Occipital lobe (tissue), 1 donor: ENCODE measurements at regions not wholly inside any gene's neighbourhood (a gene's known extent, or its start where the extent isn't known, plus 50 kb on each side); places are given as distances from the start of the nearest gene placed in this dataset.
"Not testable (repeated sequence)": the region's sequence is repeated elsewhere in the genome, so short reads cannot be mapped to it uniquely, and the experiment has no call there.

Experiments
- DNase-seq: peaks from one replicate; lab custom pipeline; 2025; lab: John Stamatoyannopoulos, UW

- DNase-seq: no peak
Observed at GRCh38 chr13:80083081-80083852, 257.7 kb downstream of the SPRY2 start.

- DNase-seq: no peak
Observed at GRCh38 chr13:80082396-80083080, 258.4 kb downstream of the SPRY2 start.

DNA sequence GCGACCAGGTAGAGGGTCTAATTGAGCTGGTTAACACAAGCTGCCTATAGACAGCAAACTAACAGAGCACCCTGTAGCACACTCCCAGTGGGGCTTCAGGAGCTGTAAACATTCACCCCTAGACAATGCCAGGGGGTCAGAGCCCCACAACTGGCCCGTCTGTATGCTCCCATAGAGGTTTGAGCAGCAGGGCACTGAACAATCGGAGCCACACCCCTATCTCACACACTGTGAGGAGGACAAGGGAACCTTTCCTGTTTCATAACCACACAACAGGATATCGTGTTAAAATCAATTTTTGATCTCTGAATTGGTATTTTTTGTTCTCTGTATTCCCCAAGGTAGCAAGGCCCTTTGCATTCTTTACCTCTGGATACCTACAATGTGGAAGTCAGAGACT is 266.1 kb downstream of the SPRY2 start:
- no peak for DNase-seq

GRCh38 chr13:80074143-80074752 is 266.7 kb downstream of the SPRY2 start:
- peak; percentile 5 for DNase-seq

GRCh38 chr13:80072231-80072630 is 268.7 kb downstream of the SPRY2 start:
- DNase-seq: no peak

- no peak for DNase-seq
Observed at GRCh38 chr13:80070024-80070703, 270.8 kb downstream of the SPRY2 start.

GRCh38 chr13:80069374-80069773 is 271.6 kb downstream of the SPRY2 start:
- no peak for DNase-seq

DNA sequence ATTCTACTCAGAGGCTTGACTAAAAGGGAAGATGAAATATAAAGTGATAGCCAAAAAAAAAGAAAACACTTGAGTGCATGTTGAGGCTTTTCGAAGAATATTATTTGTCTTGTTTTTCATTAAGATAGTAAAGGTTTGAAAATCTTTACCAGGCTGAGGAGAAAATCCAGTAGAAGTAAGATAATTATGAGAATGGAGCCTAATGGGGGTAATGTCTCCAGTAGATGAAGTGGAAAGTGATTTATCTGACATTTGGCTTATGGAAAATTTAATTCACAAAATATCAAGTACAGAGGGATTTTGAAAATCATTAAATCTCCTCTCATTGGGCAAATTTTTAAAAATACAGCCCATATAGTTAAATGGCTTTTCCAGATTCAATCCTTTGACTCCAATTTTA is 274.9 kb downstream of the SPRY2 start:
- DNase-seq: no peak

DNA sequence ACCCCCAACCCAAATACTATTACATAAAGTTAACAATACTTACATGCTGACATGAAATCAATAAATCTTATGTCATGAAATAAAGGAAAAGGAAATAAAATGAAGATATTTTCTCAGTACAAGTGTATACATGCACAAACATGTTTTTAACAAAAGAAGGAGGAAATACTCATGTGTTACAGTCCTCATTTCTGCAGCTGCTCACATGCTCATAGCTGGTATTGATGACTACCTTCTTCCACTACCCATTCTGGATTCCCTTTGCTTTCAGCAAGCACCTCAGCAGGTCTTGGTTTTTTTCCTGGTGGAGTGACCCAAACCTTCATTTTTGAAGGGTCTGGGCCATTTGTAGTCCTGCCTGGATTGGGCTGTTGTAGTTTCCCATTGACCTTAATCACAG is 278.5 kb downstream of the SPRY2 start:
- DNase-seq: not testable (repeated sequence)

DNA sequence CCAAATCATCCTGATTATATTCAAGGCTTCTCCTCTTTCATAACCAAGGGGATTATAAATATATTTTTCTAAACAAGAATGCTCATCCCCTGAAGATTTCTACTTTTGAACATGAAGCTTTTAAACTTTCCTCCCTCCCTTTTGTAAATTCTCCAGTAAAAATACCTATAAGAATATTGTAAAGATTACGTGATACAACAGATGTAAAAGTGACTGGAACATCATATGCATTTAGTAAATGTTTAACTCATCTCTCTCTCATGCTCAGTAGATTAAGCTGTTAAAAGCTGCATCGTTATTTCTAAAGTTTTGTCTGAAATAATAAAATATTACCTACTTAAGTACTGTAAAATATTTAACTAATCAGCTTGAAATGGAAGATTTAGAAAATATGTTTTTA is 281.1 kb downstream of the SPRY2 start:
- no peak for DNase-seq

DNA sequence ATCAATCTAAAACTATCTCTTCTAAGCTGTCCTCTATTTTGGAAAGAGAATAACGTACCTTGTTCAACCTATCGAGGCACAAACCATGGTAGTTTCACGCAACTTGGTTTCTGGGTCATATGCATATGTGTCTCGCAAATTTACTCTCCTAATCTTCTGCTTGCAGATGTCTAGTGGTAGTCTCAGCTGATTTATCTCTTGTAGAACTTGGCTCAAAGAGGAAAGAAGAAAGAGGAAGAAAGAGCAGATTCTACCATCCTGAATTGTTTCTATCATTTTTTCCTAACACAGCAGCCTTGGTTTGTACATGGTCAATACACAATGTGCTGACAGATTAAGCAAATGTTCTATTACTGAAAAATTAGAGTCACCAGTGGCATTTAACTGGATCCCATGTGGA is 282.3 kb downstream of the SPRY2 start:
- DNase-seq: no peak

GRCh38 chr13:80055847-80056246 is 285.1 kb downstream of the SPRY2 start:
- no peak for DNase-seq

- no peak for DNase-seq
Observed at GRCh38 chr13:80054806-80055205, 286.1 kb downstream of the SPRY2 start.

DNA sequence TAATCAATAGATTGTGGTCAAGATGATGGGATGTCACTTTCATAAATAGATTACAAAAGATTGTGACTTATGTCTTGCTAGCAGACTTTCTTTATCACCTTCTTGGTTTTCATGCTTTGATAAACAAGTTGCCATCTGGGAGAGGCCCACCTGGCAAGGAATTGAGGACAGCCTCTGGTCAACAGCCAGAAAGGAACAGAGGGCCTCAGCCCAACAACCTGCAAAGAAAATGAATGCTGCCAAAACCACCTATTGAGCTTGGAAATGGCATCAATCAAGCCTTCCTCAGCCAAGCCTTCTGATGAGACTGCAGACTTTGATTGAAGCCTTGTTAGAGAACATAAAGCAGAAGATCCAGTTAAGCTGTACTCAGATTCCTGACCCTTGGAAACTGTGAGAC is 288.6 kb downstream of the SPRY2 start:
- DNase-seq: no peak

DNA sequence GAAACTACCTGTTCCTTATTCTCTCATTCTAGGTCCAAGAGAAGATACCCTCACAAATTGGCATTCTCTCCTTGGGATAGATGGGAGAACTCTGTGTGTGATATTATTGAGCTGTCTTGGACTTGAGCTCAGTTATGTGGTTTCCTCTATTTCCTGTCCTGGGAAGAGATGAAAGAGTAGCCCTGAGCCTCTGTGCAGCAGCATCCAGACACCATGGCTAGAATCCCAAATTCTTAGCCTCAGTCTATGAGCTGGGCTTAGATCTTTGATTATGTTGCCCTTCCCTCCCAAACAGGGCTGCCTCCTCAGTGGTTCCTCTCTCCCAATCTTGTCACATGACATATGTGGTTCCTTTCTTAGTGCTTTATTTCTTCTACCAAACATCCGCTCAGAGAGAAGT is 290.7 kb downstream of the SPRY2 start:
- no peak for DNase-seq

GRCh38 chr13:80048802-80049201 is 292.1 kb downstream of the SPRY2 start:
- DNase-seq: peak; percentile 85

- no peak for DNase-seq
Observed at GRCh38 chr13:80048030-80048429, 292.9 kb downstream of the SPRY2 start.

- no peak for DNase-seq
Observed at GRCh38 chr13:80047406-80047805, 293.5 kb downstream of the SPRY2 start.

GRCh38 chr13:80040981-80041317 is 300.0 kb downstream of the SPRY2 start:
- DNase-seq: no peak

DNA sequence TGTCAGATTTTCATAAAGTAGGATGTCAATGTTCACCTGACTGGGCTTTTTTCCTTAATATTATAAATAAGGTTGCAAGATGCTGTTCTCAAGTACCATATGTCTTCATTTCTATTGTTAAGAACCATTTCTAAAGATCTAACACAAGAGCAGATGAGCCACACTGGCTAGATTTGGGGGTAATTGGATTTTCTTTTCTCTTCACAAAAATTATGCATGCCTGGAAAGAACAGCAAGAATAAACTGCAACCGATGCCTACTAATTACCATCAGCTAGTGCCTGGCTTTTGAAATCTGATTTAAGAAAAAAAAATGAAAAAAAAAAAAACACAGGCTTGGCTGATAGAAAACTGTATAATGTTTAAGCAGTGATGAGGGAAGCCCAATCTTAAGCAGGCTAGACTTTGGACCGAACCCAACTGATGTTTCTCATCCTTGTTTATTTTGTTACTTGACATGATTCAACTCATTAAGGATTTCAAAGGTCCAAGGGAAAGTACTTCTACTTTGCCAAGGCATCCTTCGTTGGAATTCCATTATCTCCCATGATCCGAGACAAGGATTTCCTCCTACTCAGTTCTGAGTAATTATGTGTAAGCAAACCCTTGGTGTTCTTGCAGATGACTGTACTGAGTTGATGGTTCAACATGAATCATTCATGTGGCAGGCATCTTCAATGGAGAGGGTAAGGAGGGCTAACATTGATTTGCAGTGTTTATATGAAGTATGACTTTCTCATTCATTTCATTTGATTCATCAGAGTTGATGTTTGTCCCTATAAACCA is 300.5 kb downstream of the SPRY2 start:
- no peak for DNase-seq

GRCh38 chr13:80039000-80039399 is 301.9 kb downstream of the SPRY2 start:
- DNase-seq: no peak

DNA sequence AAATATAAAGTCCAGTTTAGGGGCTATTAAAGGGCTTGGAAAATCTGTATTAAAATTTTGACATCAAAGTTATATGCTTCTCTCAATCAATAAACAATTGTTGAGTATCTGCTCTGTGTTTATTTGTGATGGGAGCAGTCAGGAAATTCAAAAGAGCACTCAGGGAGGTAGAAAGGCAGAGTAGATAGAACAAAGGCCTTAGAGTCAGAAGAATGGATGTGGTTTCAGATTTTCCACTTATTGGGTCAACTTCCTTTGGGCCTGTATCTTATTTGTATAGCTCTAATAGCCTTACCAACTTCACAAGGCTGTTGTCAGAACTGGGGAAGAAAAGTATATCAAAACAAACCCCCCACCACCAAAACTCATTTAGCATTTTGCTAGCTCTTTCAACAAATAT is 302.6 kb downstream of the SPRY2 start:
- DNase-seq: no peak
